Neural progenitor cell (in vitro differentiated cells): ENCODE measurements at regions not wholly inside any gene's neighbourhood (a gene's known extent, or its start where the extent isn't known, plus 50 kb on each side); places are given as distances from the start of the nearest gene placed in this dataset.
A peak's percentile ranks its signal among the peaks of the same experiment; 100 is the strongest.

Experiments
- DNase-seq: peaks from one replicate; pipeline ENCODE4 v3.0.0-alpha.2; 2016; ENCODE audit warnings: low spot score
- H2AFZ ChIP-seq: fragments of 200-600 bp; sonication (generic); replicated peaks from 2 replicates; pipeline ENCODE4 v1.6.1; 2016; ENCODE audit warnings: antibody characterized with exemption
- H3F3A ChIP-seq: fragments of 200-600 bp; sonication (generic); 2 replicates; pipeline ENCODE4 v1.6.1; 2016; ENCODE audit warnings: antibody characterized with exemption, low read depth
- H3K27ac ChIP-seq: fragments of 200-600 bp; sonication (generic); 2 replicates; pipeline ENCODE4 v1.5.1; 2016; ENCODE audit warnings: mild to moderate bottlenecking
- H3K27me3 ChIP-seq: fragments of 200-600 bp; sonication (generic); 2 replicates; pipeline ENCODE4 v1.6.1; 2016; ENCODE audit warnings: mild to moderate bottlenecking, moderate library complexity
- H3K36me3 ChIP-seq: fragments of 200-600 bp; sonication (generic); 2 replicates; pipeline ENCODE4 v1.5.1; 2016
- H3K4me1 ChIP-seq: fragments of 200-600 bp; sonication (generic); 2 replicates; pipeline ENCODE4 v1.6.1; 2016; ENCODE audit warnings: mixed run types
- H3K4me2 ChIP-seq: fragments of 200-600 bp; sonication (generic); 2 replicates; pipeline ENCODE4 v1.6.1; 2016
- H3K4me3 ChIP-seq: fragments of 200-600 bp; sonication (generic); 2 replicates; pipeline ENCODE4 v1.5.1; 2016
- H3K79me2 ChIP-seq: fragments of 200-600 bp; sonication (generic); 2 replicates; pipeline ENCODE4 v1.6.1; 2016; ENCODE audit warnings: low read depth
- H3K9ac ChIP-seq: fragments of 200-600 bp; sonication (generic); 2 replicates; pipeline ENCODE4 v1.6.1; 2016
- H3K9me3 ChIP-seq: fragments of 200-600 bp; sonication (generic); 2 replicates; pipeline ENCODE4 v1.5.1; 2016; ENCODE audit warnings: low read depth
- H4K20me1 ChIP-seq: fragments of 200-600 bp; sonication (generic); 2 replicates; pipeline ENCODE4 v1.6.1; 2016; ENCODE audit warnings: low read depth
- H3K27ac Mint-ChIP-seq: 3 replicates; pipeline ENCODE4 v1.8.0; 2021; ENCODE audit warnings: mixed read lengths
- H3K27me3 Mint-ChIP-seq: 2 replicates; pipeline ENCODE4 v1.8.0; 2022; ENCODE audit warnings: low read depth, mild to moderate bottlenecking, inconsistent platforms, moderate library complexity, mixed read lengths; ENCODE audit not compliant: insufficient read depth
- H3K36me3 Mint-ChIP-seq: 3 replicates; pipeline ENCODE4 v1.8.0; 2021; ENCODE audit warnings: mixed read lengths
- H3K4me1 Mint-ChIP-seq: 3 replicates; pipeline ENCODE4 v1.8.0; 2021; ENCODE audit warnings: mixed read lengths
- H3K4me3 Mint-ChIP-seq: 3 replicates; pipeline ENCODE4 v1.8.0; 2021; ENCODE audit warnings: mild to moderate bottlenecking, moderate library complexity, mixed read lengths
- H3K9me3 Mint-ChIP-seq: 3 replicates; pipeline ENCODE4 v1.8.0; 2020; ENCODE audit warnings: mixed read lengths
- CTCF ChIP-seq: fragments of 200-600 bp; sonication (generic); IDR thresholded peaks from 2 replicates; pipeline ENCODE4 v1.5.1; 2017; ENCODE audit warnings: antibody characterized with exemption, mild to moderate bottlenecking
- EZH2 ChIP-seq: fragments of 200-600 bp; sonication (generic); IDR thresholded peaks from 2 replicates; pipeline ENCODE4 v1.6.1; 2017; ENCODE audit warnings: antibody characterized with exemption, mild to moderate bottlenecking, moderate library complexity
- EZH2phosphoT487 ChIP-seq: fragments of 200-600 bp; sonication (generic); IDR thresholded peaks from 2 replicates; pipeline ENCODE4 v1.6.1; 2017; ENCODE audit warnings: antibody characterized with exemption

- Histone ChIP-seq H2AFZ (peak overlapping the region; percentile 3), H3K4me1 (peaks cover 41% of the 10 kb centered on the region), H3K9ac (no peak overlapping the region), H3F3A (peaks cover 24% of the 10 kb centered on the region), H3K27me3 (no peaks in the 10 kb centered on the region), H3K9me3 (no peaks in the 10 kb centered on the region), H3K36me3 (no peaks in the 10 kb centered on the region), H4K20me1 (no peaks in the 10 kb centered on the region), H3K27ac (no peak overlapping the region), H3K4me3 (no peak overlapping the region), H3K79me2 (no peaks in the 10 kb centered on the region), H3K4me2 (peak overlapping the region; percentile 21)
- no peaks in the 10 kb centered on the region for H3K9me3 Mint-ChIP-seq
- H3K27me3 Mint-ChIP-seq: no peaks in the 10 kb centered on the region
- peaks cover 9% of the 10 kb centered on the region for H3K4me1 Mint-ChIP-seq
- TF ChIP-seq CTCF: no peak
- no peak for TF ChIP-seq EZH2phosphoT487
- no peak for TF ChIP-seq EZH2
- DNase-seq: no peak
- no peak overlapping the region for H3K27ac Mint-ChIP-seq
- no peaks in the 10 kb centered on the region for H3K36me3 Mint-ChIP-seq
- no peak overlapping the region for H3K4me3 Mint-ChIP-seq
These were observed 1983.2 kb downstream of the EFNA5 start for GRCh38 chr5:105687493-105687892.

GRCh38 chr5:105685884-105686283 lies 1984.9 kb downstream of the EFNA5 start:
- no peak for DNase-seq
- H3K4me2 ChIP-seq: no peak overlapping the region
- no peaks in the 10 kb centered on the region for H3K36me3 Mint-ChIP-seq

DNA sequence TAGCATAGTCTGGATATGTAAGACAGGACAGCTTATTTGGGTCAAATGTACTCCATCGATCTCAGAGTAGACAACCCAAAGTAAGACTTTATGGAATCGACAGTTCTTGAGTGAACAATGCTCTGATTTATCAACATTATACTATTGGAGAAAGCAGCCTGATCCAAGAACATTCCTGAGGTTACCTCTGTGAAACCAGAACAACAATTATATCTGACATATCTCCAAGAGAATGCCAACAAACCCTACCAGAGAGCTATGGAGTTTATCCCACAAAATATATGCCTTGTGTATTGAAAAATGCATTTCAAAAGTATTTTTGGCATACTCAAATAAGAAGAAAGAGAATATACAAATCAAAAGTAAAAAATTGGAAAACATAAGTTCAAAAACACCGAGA lies 1985.9 kb downstream of the EFNA5 start:
- Mint-ChIP-seq H3K27ac (no peak overlapping the region), H3K9me3 (no peaks in the 10 kb centered on the region), H3K4me3 (no peak overlapping the region), H3K4me1 (peaks cover 9% of the 10 kb centered on the region), H3K36me3 (no peaks in the 10 kb centered on the region), H3K27me3 (no peaks in the 10 kb centered on the region)
- H3K27ac ChIP-seq: no peak overlapping the region
- peaks cover 38% of the 10 kb centered on the region for H3K4me1 ChIP-seq
- no peak overlapping the region for H3K4me2 ChIP-seq
- H3K4me3 ChIP-seq: no peak overlapping the region
- H3K36me3 ChIP-seq: no peaks in the 10 kb centered on the region
- peaks cover 24% of the 10 kb centered on the region for H3F3A ChIP-seq
- H2AFZ ChIP-seq: no peak overlapping the region
- no peaks in the 10 kb centered on the region for H3K9me3 ChIP-seq
- H3K27me3 ChIP-seq: no peaks in the 10 kb centered on the region
- TF ChIP-seq CTCF: no peak
- no peak for TF ChIP-seq EZH2phosphoT487
- TF ChIP-seq EZH2: no peak
- no peak overlapping the region for H3K9ac ChIP-seq
- DNase-seq: no peak
- H4K20me1 ChIP-seq: no peaks in the 10 kb centered on the region
- no peaks in the 10 kb centered on the region for H3K79me2 ChIP-seq

More at GRCh38 chr5:105685884-105686283, 1984.9 kb downstream of the EFNA5 start:
- TF ChIP-seq CTCF: no peak
- no peak for TF ChIP-seq EZH2phosphoT487
- no peak for TF ChIP-seq EZH2
- no peaks in the 10 kb centered on the region for H3K9me3 ChIP-seq
- Mint-ChIP-seq H3K4me1 (peaks cover 9% of the 10 kb centered on the region), H3K27ac (no peak overlapping the region), H3K27me3 (no peaks in the 10 kb centered on the region), H3K4me3 (no peak overlapping the region), H3K9me3 (no peaks in the 10 kb centered on the region)
- peaks cover 41% of the 10 kb centered on the region for H3K4me1 ChIP-seq
- no peak overlapping the region for H3K9ac ChIP-seq
- no peaks in the 10 kb centered on the region for H3K27me3 ChIP-seq
- H3K79me2 ChIP-seq: no peaks in the 10 kb centered on the region
- H2AFZ ChIP-seq: no peak overlapping the region
- no peaks in the 10 kb centered on the region for H4K20me1 ChIP-seq
- H3K36me3 ChIP-seq: no peaks in the 10 kb centered on the region
- H3F3A ChIP-seq: peaks cover 24% of the 10 kb centered on the region
- H3K4me3 ChIP-seq: no peak overlapping the region
- peak overlapping the region; percentile 47 for H3K27ac ChIP-seq
